GM12878 (cell line): ENCODE measurements at regions not wholly inside any gene's neighbourhood (a gene's known extent, or its start where the extent isn't known, plus 50 kb on each side); places are given as distances from the start of the nearest gene placed in this dataset.
A peak's percentile ranks its signal among the peaks of the same experiment; 100 is the strongest.

Experiments
- ATF2 ChIP-seq: IDR thresholded peaks from 2 replicates; pipeline ENCODE4 v1.6.1; 2012; ENCODE audit warnings: low read length, inconsistent platforms
- BCLAF1 ChIP-seq: fragments of 450-650 bp; IDR thresholded peaks from 2 replicates; pipeline ENCODE4 v1.6.1; 2017; ENCODE audit warnings: antibody characterized with exemption, mild to moderate bottlenecking, moderate library complexity
- CREM ChIP-seq: IDR thresholded peaks from 2 replicates; pipeline ENCODE4 v1.6.1; 2014; ENCODE audit warnings: antibody characterized with exemption, low read depth
- CTCF ChIP-seq, 3 experiments: IDR thresholded peaks in 2 of 3; conservative IDR thresholded peaks in 1 of 3; 2 replicates each; pipeline ENCODE4 v1.5.1; 2011; ENCODE audit warnings: low read depth in 3 of 3, low read length in 3 of 3, mild to moderate bottlenecking in 3 of 3, control low read depth in 2 of 3, moderate library complexity in 2 of 3, inconsistent platforms in 1 of 3, mixed read lengths in 1 of 3; ENCODE audit not compliant: control insufficient read depth in 2 of 3, insufficient read depth in 1 of 3; ENCODE audit errors: extremely low read depth in 1 of 3
- ETV6 ChIP-seq, 2 experiments: fragments of 450-650 bp in 1 of 2; IDR thresholded peaks in 1 of 2; conservative IDR thresholded peaks in 1 of 2; 2 replicates each; pipeline ENCODE4 v1.6.1; 2014; ENCODE audit warnings: antibody characterized with exemption in 1 of 2, borderline replicate concordance in 1 of 2, low read depth in 1 of 2, mild to moderate bottlenecking in 1 of 2, moderate library complexity in 1 of 2
- GATAD2B ChIP-seq: fragments of 450-650 bp; conservative IDR thresholded peaks from 2 replicates; pipeline ENCODE4 v1.6.1; 2017; ENCODE audit warnings: low read depth, mild to moderate bottlenecking, moderate library complexity
- PAX8 ChIP-seq: fragments of 450-650 bp; IDR thresholded peaks from 2 replicates; pipeline ENCODE4 v1.6.1; 2017; ENCODE audit warnings: mild to moderate bottlenecking, moderate library complexity
- PBX3 ChIP-seq: IDR thresholded peaks from 2 replicates; pipeline ENCODE4 v1.6.1; 2011; ENCODE audit warnings: mild to moderate bottlenecking, low read depth, low read length, moderate library complexity; ENCODE audit not compliant: insufficient replicate concordance
- SKIL ChIP-seq: fragments of 450-650 bp; IDR thresholded peaks from 2 replicates; pipeline ENCODE4 v1.6.1; 2017; ENCODE audit warnings: mild to moderate bottlenecking, low read depth, inconsistent platforms; ENCODE audit not compliant: poor library complexity, severe bottlenecking
- ZNF687 ChIP-seq: fragments of 450-650 bp; IDR thresholded peaks from 2 replicates; pipeline ENCODE4 v1.6.1; 2017; ENCODE audit warnings: mild to moderate bottlenecking, moderate library complexity

- TF ChIP-seq BCLAF1 = no peak
- TF ChIP-seq GATAD2B = no peak
- no peak for TF ChIP-seq SKIL
- no peak for TF ChIP-seq ETV6 (conservative IDR thresholded peaks at IDR 0.05 in 1 of 2, IDR thresholded peaks at IDR 0.05 in 1 of 2; ENCODE audit: borderline replicate concordance in 1 of 2, low read depth in 1 of 2)
- no peak for TF ChIP-seq PAX8
- TF ChIP-seq PBX3 = no peak
- TF ChIP-seq CTCF (IDR thresholded peaks at IDR 0.05 in 2 of 3, conservative IDR thresholded peaks at IDR 0.05 in 1 of 3; ENCODE audit: control insufficient read depth in 2 of 3, extremely low read depth in 1 of 3, insufficient read depth in 1 of 3, low read depth in 3 of 3, low read length in 3 of 3) = peak in 2 of 3 experiments; percentile 9 to 31; a peak in 3 of 6 replicates
- TF ChIP-seq CREM = 0 out of 2 replicates have a peak, but pooled peaks have one; percentile 11
- no peak; the same call in 1 of the 2 replicates for TF ChIP-seq ZNF687
- TF ChIP-seq ATF2 = no peak
These were observed 202.1 kb upstream of the NFE2L3 start (continued) for GRCh38 chr7:25949736-25950487.
